Hepatocyte (in vitro differentiated cells): ENCODE measurements at regions not wholly inside any gene's neighbourhood (a gene's known extent, or its start where the extent isn't known, plus 50 kb on each side); places are given as distances from the start of the nearest gene placed in this dataset.

Experiments
- DNase-seq: peaks from one replicate; pipeline ENCODE4 v3.0.0-alpha.2; 2016; ENCODE audit warnings: low spot score
- H2AFZ ChIP-seq: fragments of 200-600 bp; sonication (generic); 2 replicates; pipeline ENCODE4 v1.6.0; 2016; ENCODE audit warnings: antibody characterized with exemption, mild to moderate bottlenecking
- H3K27ac ChIP-seq: fragments of 200-600 bp; sonication (generic); 2 replicates; pipeline ENCODE4 v1.5.1; 2016; ENCODE audit warnings: mild to moderate bottlenecking
- H3K27me3 ChIP-seq: fragments of 200-600 bp; sonication (generic); 2 replicates; pipeline ENCODE4 v1.6.1; 2016
- H3K36me3 ChIP-seq: fragments of 200-600 bp; sonication (generic); replicated peaks from 2 replicates; pipeline ENCODE4 v1.5.1; 2016; ENCODE audit warnings: low read depth; ENCODE audit not compliant: insufficient read depth
- H3K4me1 ChIP-seq: fragments of 200-600 bp; sonication (generic); 2 replicates; pipeline ENCODE4 v1.5.1; 2016; ENCODE audit warnings: mild to moderate bottlenecking, moderate library complexity; ENCODE audit not compliant: insufficient read depth
- H3K4me2 ChIP-seq: fragments of 200-600 bp; sonication (generic); 2 replicates; pipeline ENCODE4 v1.6.0; 2016
- H3K4me3 ChIP-seq: fragments of 200-600 bp; sonication (generic); 2 replicates; pipeline ENCODE4 v1.5.1; 2016; ENCODE audit warnings: mild to moderate bottlenecking
- H3K79me2 ChIP-seq: fragments of 200-600 bp; sonication (generic); 2 replicates; pipeline ENCODE4 v1.6.0; 2017; ENCODE audit warnings: mild to moderate bottlenecking
- H3K9me2 ChIP-seq: fragments of 200-600 bp; sonication (generic); replicated peaks from 2 replicates; pipeline ENCODE4 v1.6.0; 2017; ENCODE audit warnings: mild to moderate bottlenecking; ENCODE audit not compliant: insufficient read depth
- H3K9me3 ChIP-seq: fragments of 200-600 bp; sonication (generic); 2 replicates; pipeline ENCODE4 v1.5.1; 2016; ENCODE audit warnings: low read depth, mild to moderate bottlenecking
- H4K20me1 ChIP-seq: fragments of 200-600 bp; sonication (generic); 2 replicates; pipeline ENCODE4 v1.6.0; 2016; ENCODE audit warnings: mild to moderate bottlenecking; ENCODE audit not compliant: insufficient read depth, poor library complexity, severe bottlenecking
- EZH2 ChIP-seq: fragments of 200-600 bp; sonication (generic); IDR thresholded peaks from 2 replicates; pipeline ENCODE4 v1.6.1; 2016; ENCODE audit warnings: antibody characterized with exemption, mild to moderate bottlenecking, borderline replicate concordance
- EZH2phosphoT487 ChIP-seq: fragments of 200-600 bp; sonication (generic); IDR thresholded peaks from one replicate; pipeline ENCODE4 v1.6.1; 2018; ENCODE audit warnings: antibody characterized with exemption, mild to moderate bottlenecking, low read depth, moderate library complexity; ENCODE audit not compliant: unreplicated experiment, severe bottlenecking
- WGBS: methylation state at CpG from one replicate; pipeline ENCODE4 v1.1.6; 2016; ENCODE audit warnings: low lambda C conversion rate; ENCODE audit errors: missing lambda C conversion rate; 5-methylcytosine and 5-hydroxymethylcytosine counted together
- TF ChIP-seq, protein P1 (sequence below): fragments of 200-600 bp; sonication (generic); IDR thresholded peaks from 2 replicates; pipeline ENCODE4 v1.5.1; 2016; ENCODE audit warnings: antibody characterized with exemption, mild to moderate bottlenecking; ENCODE audit not compliant: poor library complexity

DNA sequence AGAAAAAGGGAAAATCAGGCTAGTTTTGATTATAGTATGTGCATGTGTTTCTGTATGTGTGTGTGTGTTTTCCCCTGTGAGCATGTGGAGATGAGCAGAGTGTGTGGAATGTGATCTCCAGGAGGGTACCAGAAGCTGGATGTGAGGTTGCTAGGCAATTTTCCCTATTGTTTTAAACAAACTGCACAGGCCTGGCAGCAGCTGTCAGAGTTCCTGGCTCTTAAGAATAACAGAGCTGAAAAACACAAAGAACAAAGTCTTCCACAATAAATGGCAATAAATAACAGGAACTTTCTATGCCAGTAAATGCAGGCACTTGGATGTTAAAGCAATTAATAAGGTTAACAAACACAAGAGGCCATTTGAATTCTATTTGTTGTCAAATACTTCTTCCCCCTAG lies 344.6 kb upstream of the CTSO start:
- no peaks in the 10 kb centered on the region for H4K20me1 ChIP-seq
- H3K4me1 ChIP-seq, result peaks cover 8% of the 10 kb centered on the region
- H2AFZ ChIP-seq, result no peak overlapping the region
- H3K4me3 ChIP-seq, result no peak overlapping the region
- TF ChIP-seq, protein P1, sequence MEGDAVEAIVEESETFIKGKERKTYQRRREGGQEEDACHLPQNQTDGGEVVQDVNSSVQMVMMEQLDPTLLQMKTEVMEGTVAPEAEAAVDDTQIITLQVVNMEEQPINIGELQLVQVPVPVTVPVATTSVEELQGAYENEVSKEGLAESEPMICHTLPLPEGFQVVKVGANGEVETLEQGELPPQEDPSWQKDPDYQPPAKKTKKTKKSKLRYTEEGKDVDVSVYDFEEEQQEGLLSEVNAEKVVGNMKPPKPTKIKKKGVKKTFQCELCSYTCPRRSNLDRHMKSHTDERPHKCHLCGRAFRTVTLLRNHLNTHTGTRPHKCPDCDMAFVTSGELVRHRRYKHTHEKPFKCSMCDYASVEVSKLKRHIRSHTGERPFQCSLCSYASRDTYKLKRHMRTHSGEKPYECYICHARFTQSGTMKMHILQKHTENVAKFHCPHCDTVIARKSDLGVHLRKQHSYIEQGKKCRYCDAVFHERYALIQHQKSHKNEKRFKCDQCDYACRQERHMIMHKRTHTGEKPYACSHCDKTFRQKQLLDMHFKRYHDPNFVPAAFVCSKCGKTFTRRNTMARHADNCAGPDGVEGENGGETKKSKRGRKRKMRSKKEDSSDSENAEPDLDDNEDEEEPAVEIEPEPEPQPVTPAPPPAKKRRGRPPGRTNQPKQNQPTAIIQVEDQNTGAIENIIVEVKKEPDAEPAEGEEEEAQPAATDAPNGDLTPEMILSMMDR, result no peak
- no peak for TF ChIP-seq EZH2phosphoT487
- no peaks in the 10 kb centered on the region for H3K79me2 ChIP-seq
- no peaks in the 10 kb centered on the region for H3K27me3 ChIP-seq
- no peaks in the 10 kb centered on the region for H3K9me3 ChIP-seq
- H3K9me2 ChIP-seq, result no peaks in the 10 kb centered on the region
- H3K4me2 ChIP-seq, result no peak overlapping the region
- no peak overlapping the region for H3K27ac ChIP-seq
- peak; percentile 34 for DNase-seq
- H3K36me3 ChIP-seq, result no peaks in the 10 kb centered on the region

DNA sequence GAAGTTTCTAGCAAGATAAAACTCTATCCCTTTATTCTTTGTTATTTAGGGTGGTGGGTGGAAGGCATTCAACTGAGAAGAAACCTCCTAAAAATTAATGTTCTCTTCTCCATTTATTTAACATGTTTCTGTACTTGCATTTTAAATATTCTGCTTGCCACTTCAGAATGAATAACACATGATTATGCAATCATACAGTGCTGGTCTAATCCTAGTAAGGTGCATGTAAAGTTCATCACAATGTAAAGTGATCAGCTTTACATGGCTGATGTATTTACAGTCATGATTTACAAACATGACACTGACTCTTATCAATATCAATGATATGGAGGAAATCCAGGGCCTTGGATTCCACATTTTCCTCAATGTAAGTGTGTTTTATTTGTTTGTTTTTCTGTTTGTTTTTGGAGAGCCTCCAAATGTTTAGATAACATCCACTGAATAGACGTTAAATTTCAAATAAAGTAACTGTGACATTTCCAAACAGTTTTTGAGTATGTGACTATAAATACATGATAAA lies 342.1 kb upstream of the CTSO start:
- H3K4me2 ChIP-seq, result no peak overlapping the region
- H2AFZ ChIP-seq, result no peak overlapping the region
- DNase-seq, result no peak
- H3K4me3 ChIP-seq, result no peak overlapping the region
- H3K27ac ChIP-seq, result no peak overlapping the region
- no peaks in the 10 kb centered on the region for H3K27me3 ChIP-seq
- no peaks in the 10 kb centered on the region for H3K36me3 ChIP-seq
- H3K9me2 ChIP-seq, result no peaks in the 10 kb centered on the region
- H4K20me1 ChIP-seq, result no peaks in the 10 kb centered on the region
- peaks cover 11% of the 10 kb centered on the region for H3K4me1 ChIP-seq
- H3K9me3 ChIP-seq, result no peaks in the 10 kb centered on the region
- H3K79me2 ChIP-seq, result no peaks in the 10 kb centered on the region
- WGBS, result 27% methylated on average over 1 of the region's 1 CpG
- TF ChIP-seq, protein P1, result no peak
- TF ChIP-seq EZH2phosphoT487 (no peak), EZH2 (no peak)

DNA sequence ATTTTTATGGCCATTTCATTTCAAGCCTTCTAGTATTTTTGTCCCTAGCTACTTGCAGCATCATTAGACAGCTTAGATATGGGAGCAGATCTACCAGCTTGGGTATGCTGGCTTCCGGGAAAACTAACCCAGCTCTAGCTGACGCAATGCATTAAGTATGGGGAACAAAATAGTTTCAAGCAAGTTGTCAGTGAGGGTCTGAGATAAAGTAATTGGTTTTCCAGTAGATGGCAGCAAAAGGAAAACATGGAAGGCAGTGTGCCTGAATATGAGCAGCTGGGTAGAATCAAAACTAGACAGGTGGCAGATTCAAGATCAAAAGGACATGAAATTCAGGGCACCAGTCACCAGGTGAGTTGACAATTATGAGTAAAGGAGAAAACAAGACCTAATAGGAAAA lies 340.9 kb upstream of the CTSO start:
- Histone ChIP-seq H3K9me3 (no peaks in the 10 kb centered on the region), H3K4me2 (peak overlapping the region; percentile 19), H3K36me3 (no peaks in the 10 kb centered on the region), H3K9me2 (no peaks in the 10 kb centered on the region), H3K4me3 (no peak overlapping the region), H3K79me2 (no peaks in the 10 kb centered on the region), H3K27me3 (no peaks in the 10 kb centered on the region), H2AFZ (no peak overlapping the region), H3K27ac (peak overlapping the region; percentile 74), H3K4me1 (peaks cover 11% of the 10 kb centered on the region), H4K20me1 (no peaks in the 10 kb centered on the region)
- peak; percentile 65 for DNase-seq
- TF ChIP-seq, protein P1, result peak; percentile 42
- no peak for TF ChIP-seq EZH2
- WGBS, result 31% methylated on average over 2 of the region's 2 CpGs

DNA sequence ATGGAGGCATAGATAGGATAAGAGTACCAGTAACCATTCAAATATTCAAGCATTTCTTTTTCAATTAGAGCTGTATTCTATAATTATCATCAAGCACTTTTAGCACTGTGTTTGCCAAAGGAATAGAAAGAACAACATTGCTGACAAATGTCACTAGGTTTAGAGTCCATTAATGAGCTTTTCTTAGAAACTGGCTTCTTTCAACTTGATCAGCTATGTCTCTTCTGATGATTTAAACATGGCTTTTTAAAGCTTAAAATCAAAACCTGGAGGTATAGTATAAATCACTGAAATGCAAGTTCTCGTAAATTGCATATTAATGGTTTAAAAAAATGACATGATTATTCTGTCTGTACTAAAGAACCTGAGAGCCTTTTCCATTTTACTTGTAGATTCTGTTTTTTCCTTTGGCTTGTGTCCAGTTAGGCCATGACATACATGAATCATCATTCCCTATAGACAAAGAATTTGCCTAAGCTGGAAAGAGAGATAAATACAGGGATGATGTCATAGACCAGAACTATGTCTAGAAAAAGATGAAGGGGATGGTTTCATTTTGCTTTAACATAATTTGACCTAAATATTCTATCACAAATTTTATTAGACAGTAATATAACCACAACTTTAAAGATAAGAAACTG lies 340.1 kb upstream of the CTSO start:
- H4K20me1 ChIP-seq, result no peaks in the 10 kb centered on the region
- TF ChIP-seq, protein P1, result no peak
- TF ChIP-seq EZH2 (no peak), EZH2phosphoT487 (no peak)
- no peak overlapping the region for H2AFZ ChIP-seq
- no peaks in the 10 kb centered on the region for H3K9me2 ChIP-seq
- H3K79me2 ChIP-seq, result no peaks in the 10 kb centered on the region
- H3K36me3 ChIP-seq, result no peaks in the 10 kb centered on the region
- peak; percentile 60 for DNase-seq
- H3K27ac ChIP-seq, result peak overlapping the region; percentile 74
- peak overlapping the region; percentile 19 for H3K4me2 ChIP-seq
- peaks cover 11% of the 10 kb centered on the region for H3K4me1 ChIP-seq
- H3K9me3 ChIP-seq, result no peaks in the 10 kb centered on the region
- H3K4me3 ChIP-seq, result no peak overlapping the region
- no peaks in the 10 kb centered on the region for H3K27me3 ChIP-seq
- 55% methylated on average over 1 of the region's 1 CpG for WGBS
